IMR-90 (cell line): ENCODE measurements at regions not wholly inside any gene's neighbourhood (a gene's known extent, or its start where the extent isn't known, plus 50 kb on each side); places are given as distances from the start of the nearest gene placed in this dataset.

Source experiments
- ATAC-seq: fragments of 200-7000 bp; cut with Tn5 transposase; 2 replicates; pipeline ENCODE4 v1.9.1; 2020; ENCODE audit warnings: low read depth, mild to moderate bottlenecking, moderate library complexity
- BruUV-seq: library from RNA; stranded (reverse); fragments of 400-500 nt; replicated peaks from 2 replicates; lab custom pipeline; 2021; lab: Mats Ljungman, UMichigan
- CTCF ChIA-PET: fragments of 300-600 bp; formaldehyde crosslinking; extraction: SDS; loops from one replicate; lab custom pipeline; 2021; ENCODE audit warnings: antibody characterized with exemption; lab: Yijun Ruan, JAX
- POLR2A ChIA-PET: fragments of 300-600 bp; sonication (Branson Sonifier 250); formaldehyde crosslinking; loops from one replicate; lab custom pipeline; 2022; ENCODE audit warnings: antibody characterized with exemption; ENCODE audit not compliant: unreplicated experiment; lab: Charles Lee
- DNase-seq: peaks from one replicate; pipeline ENCODE4 v3.0.0; 2013
- H2AFZ ChIP-seq: replicated peaks from 2 replicates; pipeline ENCODE3; 2013; ENCODE audit warnings: low read length, mild to moderate bottlenecking; ENCODE audit not compliant: poor library complexity
- H2AK5ac ChIP-seq: 2 replicates; pipeline ENCODE4 v1.6.1; 2013; ENCODE audit warnings: low read depth, low read length, inconsistent platforms
- H2AK9ac ChIP-seq: replicated peaks from 2 replicates; pipeline ENCODE3; 2013; ENCODE audit warnings: mild to moderate bottlenecking, low read depth, low read length, moderate library complexity; ENCODE audit not compliant: poor library complexity
- H2BK120ac ChIP-seq: 2 replicates; pipeline ENCODE4 v1.6.1; 2013; ENCODE audit warnings: low read depth, low read length, inconsistent platforms
- H2BK15ac ChIP-seq: 3 replicates; pipeline ENCODE4 v1.6.1; 2013; ENCODE audit warnings: low read depth, low read length, inconsistent platforms
- H2BK20ac ChIP-seq: 2 replicates; pipeline ENCODE4 v1.6.1; 2013; ENCODE audit warnings: low read depth, mild to moderate bottlenecking, inconsistent platforms, low read length, moderate library complexity
- H2BK5ac ChIP-seq: 2 replicates; pipeline ENCODE4 v1.6.1; 2013; ENCODE audit warnings: mild to moderate bottlenecking, low read depth, low read length, inconsistent platforms; ENCODE audit not compliant: poor library complexity, severe bottlenecking
- H3K14ac ChIP-seq: replicated peaks from 2 replicates; pipeline ENCODE4 v1.6.1; 2013; ENCODE audit warnings: low read depth, low read length, inconsistent platforms
- H3K18ac ChIP-seq: 2 replicates; pipeline ENCODE4 v1.6.1; 2013; ENCODE audit warnings: low read depth, low read length, control low read depth
- H3K23ac ChIP-seq: 2 replicates; pipeline ENCODE4 v1.6.1; 2013; ENCODE audit warnings: low read depth, low read length, inconsistent platforms
- H3K27ac ChIP-seq: 2 replicates; pipeline ENCODE4 v1.5.1; 2013; ENCODE audit warnings: mild to moderate bottlenecking, control low read depth, low read length; ENCODE audit not compliant: insufficient read depth
- H3K27me3 ChIP-seq: 2 replicates; pipeline ENCODE4 v1.6.1; 2013; ENCODE audit warnings: low read length; ENCODE audit not compliant: control insufficient read depth, insufficient read depth
- H3K36me3 ChIP-seq: 2 replicates; pipeline ENCODE4 v1.6.1; 2013; ENCODE audit warnings: low read length, mixed read lengths; ENCODE audit not compliant: control insufficient read depth, insufficient read depth
- H3K4ac ChIP-seq: 2 replicates; pipeline ENCODE4 v1.6.1; 2013; ENCODE audit warnings: low read depth, low read length, inconsistent platforms
- H3K4me1 ChIP-seq: 2 replicates; pipeline ENCODE4 v1.6.1; 2013; ENCODE audit warnings: low read length, mixed read lengths; ENCODE audit not compliant: control insufficient read depth, insufficient read depth
- H3K4me2 ChIP-seq: 2 replicates; pipeline ENCODE4 v1.6.1; 2013; ENCODE audit warnings: low read depth, mild to moderate bottlenecking, control low read depth, low read length, moderate library complexity
- H3K4me3 ChIP-seq: 2 replicates; pipeline ENCODE4 v1.5.1; 2013; ENCODE audit warnings: low read depth, mild to moderate bottlenecking, control low read depth, low read length, moderate library complexity; ENCODE audit not compliant: insufficient read depth
- H3K56ac ChIP-seq: 2 replicates; pipeline ENCODE4 v1.6.1; 2013; ENCODE audit warnings: low read length, inconsistent platforms; ENCODE audit not compliant: insufficient read depth; ENCODE audit errors: extremely low read depth
- H3K79me1 ChIP-seq, 2 experiments: 2 replicates each; pipeline ENCODE4 v1.6.1; 2013; ENCODE audit warnings: low read length in 2 of 2, inconsistent platforms in 1 of 2, low read depth in 1 of 2
- H3K9ac ChIP-seq: 2 replicates; pipeline ENCODE4 v1.6.1; 2013; ENCODE audit warnings: low read depth, low read length, control low read depth
- H3K9me1 ChIP-seq: 2 replicates; pipeline ENCODE4 v1.6.1; 2013; ENCODE audit warnings: low read length, inconsistent platforms; ENCODE audit not compliant: insufficient read depth
- H3K9me3 ChIP-seq: 2 replicates; pipeline ENCODE4 v1.6.1; 2013; ENCODE audit warnings: low read length; ENCODE audit not compliant: control insufficient read depth, insufficient read depth
- H4K20me1 ChIP-seq: 2 replicates; pipeline ENCODE4 v1.6.1; 2013; ENCODE audit warnings: low read length, inconsistent platforms; ENCODE audit not compliant: insufficient read depth
- H4K5ac ChIP-seq: 2 replicates; pipeline ENCODE4 v1.6.1; 2013; ENCODE audit warnings: mild to moderate bottlenecking, low read depth, low read length, control low read depth
- H4K8ac ChIP-seq, 2 experiments: 2 replicates each; pipeline ENCODE4 v1.6.1; 2013; ENCODE audit warnings: low read depth in 2 of 2, low read length in 2 of 2, control low read depth in 1 of 2, inconsistent platforms in 1 of 2
- H4K91ac ChIP-seq: 2 replicates; pipeline ENCODE4 v1.6.1; 2013; ENCODE audit warnings: low read depth, low read length, inconsistent platforms; ENCODE audit not compliant: insufficient read depth
- MAFK ChIP-seq: IDR thresholded peaks from 2 replicates; pipeline ENCODE4 v1.6.1; 2012; ENCODE audit warnings: low read depth, low read length, improper control_type of control experiment
- MXI1 ChIP-seq: IDR thresholded peaks from 2 replicates; pipeline ENCODE4 v1.6.1; 2012; ENCODE audit warnings: low read depth, mild to moderate bottlenecking, low read length, moderate library complexity, borderline replicate concordance
- NFE2L2 ChIP-seq: fragments of 150-350 bp; IDR thresholded peaks from 2 replicates; pipeline ENCODE4 v1.6.1; 2016; ENCODE audit warnings: low read depth, mild to moderate bottlenecking, low read length
- RAD21 ChIP-seq: IDR thresholded peaks from 2 replicates; pipeline ENCODE4 v1.6.1; 2012; ENCODE audit warnings: low read length, improper control_type of control experiment
- RCOR1 ChIP-seq: IDR thresholded peaks from 2 replicates; pipeline ENCODE4 v1.6.1; 2012; ENCODE audit warnings: mild to moderate bottlenecking, low read length, improper control_type of control experiment; ENCODE audit not compliant: insufficient replicate concordance
- WGBS, 2 experiments: methylation state at CpG; one replicate each; pipeline versions ENCODE4 v1.1.5 to v1.1.7; 2013; ENCODE audit warnings: missing lambda C conversion rate in 2 of 2; ENCODE audit not compliant: insufficient read length in 1 of 2; ENCODE audit errors: extremely low coverage in 2 of 2; 5-methylcytosine and 5-hydroxymethylcytosine counted together
- dilution Hi-C: fragments of 300-500 bp; cut with HindIII; formaldehyde crosslinking; loops from one replicate; pipeline ENCODE4 v1.14.3; 2018; ENCODE audit warnings: low sequenced_read_pairs; ENCODE audit not compliant: unreplicated experiment
- in situ Hi-C: fragments of 300-500 bp; cut with MboI; formaldehyde crosslinking; loops from 3 replicates; pipeline ENCODE4 v1.14.3; 2019; ENCODE audit warnings: low sequenced_read_pairs, inconsistent platforms, mixed read lengths
- intact Hi-C: fragments of 100-400 bp; cut with micrococcal nuclease; formaldehyde crosslinking; loops from 2 replicates; pipeline ENCODE4 v1.10.0; 2022
- TF ChIP-seq, protein P1 (sequence below): fragments of 150-350 bp; IDR thresholded peaks from 2 replicates; pipeline ENCODE4 v1.6.1; 2016; ENCODE audit warnings: low read depth, mild to moderate bottlenecking, low read length, moderate library complexity, borderline replicate concordance
- TF ChIP-seq, protein P2 (sequence below): conservative IDR thresholded peaks from 2 replicates; pipeline ENCODE4 v1.5.1; 2012; ENCODE audit warnings: mild to moderate bottlenecking, low read depth, low read length, improper control_type of control experiment

DNA sequence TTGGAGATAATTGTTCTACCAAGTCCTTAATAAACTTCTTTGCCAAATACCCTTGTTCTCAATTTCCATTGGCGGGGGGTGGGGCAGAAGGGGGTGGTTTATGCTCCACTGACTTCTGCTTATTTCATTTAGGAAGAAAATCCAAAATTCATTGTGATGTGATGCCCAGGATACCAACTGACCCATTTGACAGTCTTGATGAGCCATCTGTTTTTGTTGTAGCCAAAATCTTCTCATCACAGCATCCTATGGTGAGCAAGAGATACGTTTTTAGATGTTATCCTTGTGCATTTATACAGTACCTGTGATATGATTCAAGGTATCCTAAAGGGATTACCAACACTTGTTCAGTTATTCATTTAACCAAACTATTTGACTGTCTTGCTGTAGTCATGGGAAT is 108.5 kb upstream of the BMP5 start:
- H3K18ac ChIP-seq, result no peak overlapping the region
- no peaks in the 10 kb centered on the region for H3K4me1 ChIP-seq
- H4K5ac ChIP-seq, result no peak overlapping the region
- H2AK5ac ChIP-seq, result no peak overlapping the region
- H2AK9ac ChIP-seq, result no peak overlapping the region
- no peak overlapping the region for H3K9ac ChIP-seq
- no peak overlapping the region for H3K14ac ChIP-seq
- H2AFZ ChIP-seq, result no peak overlapping the region
- no peak for ATAC-seq
- POLR2A ChIA-PET, result no interaction called here
- BruUV-seq, result no TSS peak
- no peak overlapping the region for H3K27ac ChIP-seq
- no peak overlapping the region for H2BK15ac ChIP-seq
- no peak overlapping the region for H2BK120ac ChIP-seq
- H3K9me1 ChIP-seq, result no peaks in the 10 kb centered on the region
- H4K8ac ChIP-seq, result no peak overlapping the region
- CTCF ChIA-PET, result no interaction called here
- H3K4ac ChIP-seq, result no peak overlapping the region
- H3K4me3 ChIP-seq, result no peak overlapping the region
- peaks cover 4% of the 10 kb centered on the region for H3K27me3 ChIP-seq
- no peak overlapping the region for H2BK20ac ChIP-seq
- H2BK5ac ChIP-seq, result no peak overlapping the region
- H3K56ac ChIP-seq, result no peak overlapping the region
- no peaks in the 10 kb centered on the region for H3K79me1 ChIP-seq
- TF ChIP-seq, protein P1, sequence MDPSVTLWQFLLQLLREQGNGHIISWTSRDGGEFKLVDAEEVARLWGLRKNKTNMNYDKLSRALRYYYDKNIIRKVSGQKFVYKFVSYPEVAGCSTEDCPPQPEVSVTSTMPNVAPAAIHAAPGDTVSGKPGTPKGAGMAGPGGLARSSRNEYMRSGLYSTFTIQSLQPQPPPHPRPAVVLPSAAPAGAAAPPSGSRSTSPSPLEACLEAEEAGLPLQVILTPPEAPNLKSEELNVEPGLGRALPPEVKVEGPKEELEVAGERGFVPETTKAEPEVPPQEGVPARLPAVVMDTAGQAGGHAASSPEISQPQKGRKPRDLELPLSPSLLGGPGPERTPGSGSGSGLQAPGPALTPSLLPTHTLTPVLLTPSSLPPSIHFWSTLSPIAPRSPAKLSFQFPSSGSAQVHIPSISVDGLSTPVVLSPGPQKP, result no peak
- TF ChIP-seq RAD21, result no peak
- no peak for TF ChIP-seq NFE2L2
- no peak for TF ChIP-seq MAFK
- TF ChIP-seq RCOR1, result no peak
- TF ChIP-seq, protein P2, sequence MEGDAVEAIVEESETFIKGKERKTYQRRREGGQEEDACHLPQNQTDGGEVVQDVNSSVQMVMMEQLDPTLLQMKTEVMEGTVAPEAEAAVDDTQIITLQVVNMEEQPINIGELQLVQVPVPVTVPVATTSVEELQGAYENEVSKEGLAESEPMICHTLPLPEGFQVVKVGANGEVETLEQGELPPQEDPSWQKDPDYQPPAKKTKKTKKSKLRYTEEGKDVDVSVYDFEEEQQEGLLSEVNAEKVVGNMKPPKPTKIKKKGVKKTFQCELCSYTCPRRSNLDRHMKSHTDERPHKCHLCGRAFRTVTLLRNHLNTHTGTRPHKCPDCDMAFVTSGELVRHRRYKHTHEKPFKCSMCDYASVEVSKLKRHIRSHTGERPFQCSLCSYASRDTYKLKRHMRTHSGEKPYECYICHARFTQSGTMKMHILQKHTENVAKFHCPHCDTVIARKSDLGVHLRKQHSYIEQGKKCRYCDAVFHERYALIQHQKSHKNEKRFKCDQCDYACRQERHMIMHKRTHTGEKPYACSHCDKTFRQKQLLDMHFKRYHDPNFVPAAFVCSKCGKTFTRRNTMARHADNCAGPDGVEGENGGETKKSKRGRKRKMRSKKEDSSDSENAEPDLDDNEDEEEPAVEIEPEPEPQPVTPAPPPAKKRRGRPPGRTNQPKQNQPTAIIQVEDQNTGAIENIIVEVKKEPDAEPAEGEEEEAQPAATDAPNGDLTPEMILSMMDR, result no peak
- no peak for TF ChIP-seq MXI1
- no peak overlapping the region for H4K91ac ChIP-seq
- no peak for DNase-seq
- no peak overlapping the region for H3K23ac ChIP-seq
- intact Hi-C loops (no loop called here), in situ Hi-C loops (loop anchor here (5.0 to 25.0 kb wide), 2 partner anchors 308 to 578 kb away; no protein-coding TSS in a partner anchor), dilution Hi-C loops (no loop called here)
- H4K20me1 ChIP-seq, result no peaks in the 10 kb centered on the region
- no peaks in the 10 kb centered on the region for H3K9me3 ChIP-seq
- no CpG with 5 or more reads among the region's 2 CpGs for WGBS, 2 experiments
- no peak overlapping the region for H3K4me2 ChIP-seq
- no peaks in the 10 kb centered on the region for H3K36me3 ChIP-seq
